Vagina (tissue), 2 donors: ENCODE measurements at regions not wholly inside any gene's neighbourhood (a gene's known extent, or its start where the extent isn't known, plus 50 kb on each side); places are given as distances from the start of the nearest gene placed in this dataset.

Source experiments
- POLR2A ChIP-seq, 2 donors: fragments of 450-650 bp; IDR thresholded peaks; one replicate each; pipeline ENCODE4 v1.6.1; 2017; ENCODE audit warnings: antibody characterized with exemption in 2 of 2, mild to moderate bottlenecking in 2 of 2, moderate library complexity in 2 of 2
- POLR2AphosphoS5 ChIP-seq, 2 donors: sonication (generic); formaldehyde crosslinking; IDR thresholded peaks; one replicate each; pipeline ENCODE4 v1.9.0; 2017; ENCODE audit warnings: antibody characterized with exemption in 2 of 2, mild to moderate bottlenecking in 2 of 2, low read depth in 1 of 2; ENCODE audit not compliant: insufficient read depth in 1 of 2
- TF ChIP-seq, protein P1 (sequence below), 3 experiments: fragments of 450-650 bp in 2 of 3; fragments of 200-600 bp in 1 of 3; sonication (generic) in 1 of 3; IDR thresholded peaks; one replicate each; pipeline ENCODE4 v1.5.1; 2017 to 2019; ENCODE audit warnings: antibody characterized with exemption in 3 of 3, mild to moderate bottlenecking in 2 of 3, moderate library complexity in 2 of 3

DNA sequence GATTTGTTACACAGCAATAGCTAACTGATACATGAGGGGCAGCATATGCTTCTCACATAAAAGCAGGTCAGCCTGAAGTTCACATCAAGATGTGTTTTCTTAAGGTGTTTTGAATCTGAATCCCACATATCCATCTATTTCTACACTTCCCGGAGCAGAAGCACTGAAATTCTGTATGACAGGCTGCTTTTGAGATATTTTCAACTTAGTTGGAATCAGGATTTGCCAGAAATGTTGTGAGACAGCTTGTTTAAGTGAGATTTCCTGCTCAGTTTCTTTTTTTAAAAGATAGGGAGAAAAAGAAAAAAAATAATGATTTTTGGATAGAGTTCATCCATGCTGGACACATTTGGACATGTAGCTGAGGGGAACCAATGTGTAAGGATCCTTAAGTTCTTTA is 501.5 kb upstream of the CELF4 start:
- TF ChIP-seq POLR2A (IDR thresholded peaks at IDR 0.05) (no peak), POLR2AphosphoS5 (IDR thresholded peaks at IDR 0.05; ENCODE audit: insufficient read depth in 1 of 2, low read depth in 1 of 2) (no peak)
- TF ChIP-seq, protein P1, sequence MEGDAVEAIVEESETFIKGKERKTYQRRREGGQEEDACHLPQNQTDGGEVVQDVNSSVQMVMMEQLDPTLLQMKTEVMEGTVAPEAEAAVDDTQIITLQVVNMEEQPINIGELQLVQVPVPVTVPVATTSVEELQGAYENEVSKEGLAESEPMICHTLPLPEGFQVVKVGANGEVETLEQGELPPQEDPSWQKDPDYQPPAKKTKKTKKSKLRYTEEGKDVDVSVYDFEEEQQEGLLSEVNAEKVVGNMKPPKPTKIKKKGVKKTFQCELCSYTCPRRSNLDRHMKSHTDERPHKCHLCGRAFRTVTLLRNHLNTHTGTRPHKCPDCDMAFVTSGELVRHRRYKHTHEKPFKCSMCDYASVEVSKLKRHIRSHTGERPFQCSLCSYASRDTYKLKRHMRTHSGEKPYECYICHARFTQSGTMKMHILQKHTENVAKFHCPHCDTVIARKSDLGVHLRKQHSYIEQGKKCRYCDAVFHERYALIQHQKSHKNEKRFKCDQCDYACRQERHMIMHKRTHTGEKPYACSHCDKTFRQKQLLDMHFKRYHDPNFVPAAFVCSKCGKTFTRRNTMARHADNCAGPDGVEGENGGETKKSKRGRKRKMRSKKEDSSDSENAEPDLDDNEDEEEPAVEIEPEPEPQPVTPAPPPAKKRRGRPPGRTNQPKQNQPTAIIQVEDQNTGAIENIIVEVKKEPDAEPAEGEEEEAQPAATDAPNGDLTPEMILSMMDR (IDR thresholded peaks at IDR 0.05), result no peak
